ENCODE measurements at regions not wholly inside any gene's neighbourhood (a gene's known extent, or its start where the extent isn't known, plus 50 kb on each side); places are given as distances from the start of the nearest gene placed in this dataset.

DNA sequence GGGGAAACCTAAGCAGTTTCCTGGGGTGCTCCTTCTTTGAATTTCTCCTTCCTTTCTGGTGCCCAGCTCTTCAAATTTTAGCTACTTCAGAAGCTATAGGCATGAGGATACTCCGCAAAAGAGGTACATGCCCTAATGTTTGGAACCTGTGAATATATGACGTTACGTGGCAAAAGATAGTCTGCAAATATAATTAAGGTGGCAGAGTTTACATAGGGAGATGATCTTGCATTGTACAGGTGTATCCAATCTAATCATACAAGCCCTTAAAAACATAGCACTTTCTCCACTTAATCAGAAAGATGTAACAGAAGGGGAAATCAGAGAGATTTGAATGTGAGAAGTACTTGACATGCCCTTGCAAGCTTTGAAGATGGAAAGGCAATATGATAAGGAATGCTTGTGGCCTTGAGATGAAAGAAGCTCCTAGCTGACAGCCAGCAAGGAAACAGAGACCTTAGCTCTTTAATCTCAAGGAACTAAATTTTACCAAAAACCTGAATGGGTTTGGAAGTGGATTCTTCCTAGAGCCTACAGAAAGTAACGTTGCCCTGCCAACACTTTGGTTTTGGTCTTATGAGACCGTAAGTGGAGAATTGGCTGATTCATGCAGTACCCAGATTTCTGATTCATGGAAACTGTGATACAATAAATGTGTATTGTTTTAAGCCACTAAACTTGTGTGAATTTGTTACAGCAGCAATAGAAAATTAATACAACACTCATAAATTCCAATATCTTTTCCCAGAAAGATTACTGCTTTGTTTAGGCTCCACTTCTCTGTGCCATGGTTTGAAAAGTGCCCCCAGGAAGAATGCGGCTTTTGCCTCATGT lies 268.4 kb downstream of the FAM170A start:
- H3K4me3 Mint-ChIP-seq, result no peak overlapping the region
- H3K36me3 Mint-ChIP-seq (ENCODE audit: low read depth), result no peaks in the 10 kb centered on the region
- H3K9me3 Mint-ChIP-seq, result no peaks in the 10 kb centered on the region
- no peaks in the 10 kb centered on the region for H3K4me1 Mint-ChIP-seq (ENCODE audit: low read depth)
- TF ChIP-seq, protein P1, sequence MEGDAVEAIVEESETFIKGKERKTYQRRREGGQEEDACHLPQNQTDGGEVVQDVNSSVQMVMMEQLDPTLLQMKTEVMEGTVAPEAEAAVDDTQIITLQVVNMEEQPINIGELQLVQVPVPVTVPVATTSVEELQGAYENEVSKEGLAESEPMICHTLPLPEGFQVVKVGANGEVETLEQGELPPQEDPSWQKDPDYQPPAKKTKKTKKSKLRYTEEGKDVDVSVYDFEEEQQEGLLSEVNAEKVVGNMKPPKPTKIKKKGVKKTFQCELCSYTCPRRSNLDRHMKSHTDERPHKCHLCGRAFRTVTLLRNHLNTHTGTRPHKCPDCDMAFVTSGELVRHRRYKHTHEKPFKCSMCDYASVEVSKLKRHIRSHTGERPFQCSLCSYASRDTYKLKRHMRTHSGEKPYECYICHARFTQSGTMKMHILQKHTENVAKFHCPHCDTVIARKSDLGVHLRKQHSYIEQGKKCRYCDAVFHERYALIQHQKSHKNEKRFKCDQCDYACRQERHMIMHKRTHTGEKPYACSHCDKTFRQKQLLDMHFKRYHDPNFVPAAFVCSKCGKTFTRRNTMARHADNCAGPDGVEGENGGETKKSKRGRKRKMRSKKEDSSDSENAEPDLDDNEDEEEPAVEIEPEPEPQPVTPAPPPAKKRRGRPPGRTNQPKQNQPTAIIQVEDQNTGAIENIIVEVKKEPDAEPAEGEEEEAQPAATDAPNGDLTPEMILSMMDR (IDR thresholded peaks at IDR 0.05), result no peak
- H3K27me3 Mint-ChIP-seq (ENCODE audit: insufficient read depth), result no peaks in the 10 kb centered on the region; the same call in 1 of the 2 replicates
- H3K27ac Mint-ChIP-seq, result no peak overlapping the region
- no peak for DNase-seq

DNA sequence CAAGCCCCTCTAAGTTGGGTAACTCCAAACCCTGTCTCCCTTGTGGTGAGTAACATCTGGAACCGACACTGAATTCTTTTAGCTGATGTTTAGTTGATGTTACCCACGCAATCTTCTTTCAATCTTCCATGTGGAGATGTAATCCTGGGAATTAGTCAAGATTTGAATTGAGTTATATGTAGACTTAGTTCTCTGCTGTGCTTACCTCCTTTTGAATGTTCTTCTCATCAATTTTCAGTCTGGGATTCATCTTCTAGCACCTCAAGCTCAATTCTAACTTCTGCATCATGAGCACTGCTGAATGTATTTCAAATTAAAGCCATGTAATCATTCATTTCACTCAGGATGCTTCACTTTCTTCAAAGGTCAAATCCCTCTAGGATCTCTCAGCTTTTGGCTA lies 270.6 kb downstream of the FAM170A start:
- H3K36me3 Mint-ChIP-seq (ENCODE audit: low read depth), result no peaks in the 10 kb centered on the region
- H3K27me3 Mint-ChIP-seq (ENCODE audit: insufficient read depth), result no peaks in the 10 kb centered on the region; the same call in 1 of the 2 replicates
- TF ChIP-seq, protein P1 (IDR thresholded peaks at IDR 0.05), result no peak

DNA sequence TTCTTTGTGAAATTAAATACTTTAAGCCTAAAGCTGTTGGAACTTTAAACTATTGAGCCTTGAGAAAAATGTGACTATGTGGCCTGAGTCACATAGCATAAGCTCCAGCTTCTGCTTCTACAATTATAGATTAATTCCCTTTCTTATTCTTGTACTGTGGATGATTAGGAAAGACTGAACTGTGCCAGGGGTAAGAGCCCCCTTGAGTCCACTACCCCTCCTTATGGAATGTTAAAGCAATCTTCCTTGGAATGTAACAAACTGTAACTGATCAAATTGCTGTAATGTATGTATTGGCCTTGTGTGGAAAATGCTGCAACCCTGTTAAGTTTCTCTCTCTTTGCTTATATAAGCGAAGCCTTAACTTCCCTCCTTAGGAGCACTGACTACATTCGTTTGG lies 273.2 kb downstream of the FAM170A start:
- Mint-ChIP-seq H3K9me3 (no peaks in the 10 kb centered on the region), H3K27ac (no peak overlapping the region), H3K4me1 (ENCODE audit: low read depth) (no peaks in the 10 kb centered on the region), H3K27me3 (ENCODE audit: insufficient read depth) (no peaks in the 10 kb centered on the region; the same call in 1 of the 2 replicates), H3K36me3 (ENCODE audit: low read depth) (no peaks in the 10 kb centered on the region), H3K4me3 (no peak overlapping the region)
- DNase-seq, result no peak
- TF ChIP-seq, protein P1 (IDR thresholded peaks at IDR 0.05), result no peak

More for the DNA sequence above, 270.6 kb downstream of the FAM170A start:
- DNase-seq, result no peak
- Mint-ChIP-seq H3K27ac (no peak overlapping the region), H3K4me1 (ENCODE audit: low read depth) (no peaks in the 10 kb centered on the region), H3K9me3 (no peaks in the 10 kb centered on the region), H3K4me3 (no peak overlapping the region)

DNA sequence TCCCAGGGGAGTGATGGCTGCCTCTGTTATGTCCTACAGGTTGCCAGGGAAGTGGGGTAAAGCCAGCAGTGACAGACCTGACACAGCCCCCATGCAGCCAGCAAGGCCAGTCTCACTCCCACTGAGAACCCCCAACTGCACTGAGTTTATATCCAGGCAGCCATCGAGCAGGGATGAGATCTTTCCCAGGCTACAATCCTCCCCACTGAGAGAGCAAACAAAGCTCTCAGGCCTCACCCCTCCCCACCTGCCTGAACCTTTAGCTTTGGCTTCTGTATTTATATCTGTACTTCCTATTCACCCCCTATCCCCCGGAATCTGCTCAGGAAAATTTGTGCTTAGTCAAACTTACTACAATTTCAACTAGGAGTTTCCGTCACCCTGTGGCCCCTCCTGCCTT lies 284.1 kb downstream of the FAM170A start:
- no peaks in the 10 kb centered on the region for H3K27me3 Mint-ChIP-seq (ENCODE audit: insufficient read depth)
- H3K4me1 Mint-ChIP-seq (ENCODE audit: low read depth), result no peaks in the 10 kb centered on the region
- H3K36me3 Mint-ChIP-seq (ENCODE audit: low read depth), result no peaks in the 10 kb centered on the region
- H3K27ac Mint-ChIP-seq, result no peak overlapping the region
- H3K9me3 Mint-ChIP-seq, result no peaks in the 10 kb centered on the region
- TF ChIP-seq, protein P1 (IDR thresholded peaks at IDR 0.05), result no peak
- no peak for DNase-seq
- no peak overlapping the region for H3K4me3 Mint-ChIP-seq

DNA sequence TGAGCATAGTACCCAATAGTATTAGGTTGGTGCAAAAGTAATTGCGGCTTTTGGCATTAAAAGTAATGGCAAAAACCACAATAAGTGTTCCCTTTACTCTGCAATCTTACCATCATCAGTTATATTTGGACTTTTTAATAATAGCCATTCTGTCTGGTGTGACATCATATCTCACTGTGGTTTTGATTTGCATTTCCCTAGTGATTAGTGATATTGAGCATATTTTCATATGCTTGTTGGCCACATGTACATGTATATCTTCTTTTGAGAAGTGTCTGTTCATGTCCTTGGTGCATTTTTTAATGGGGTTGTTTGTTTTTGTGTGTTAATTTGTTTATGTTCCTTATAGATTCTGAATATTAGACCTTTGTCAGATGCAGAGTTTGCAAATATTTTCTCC lies 289.9 kb downstream of the FAM170A start:
- TF ChIP-seq, protein P1 (IDR thresholded peaks at IDR 0.05), result no peak
- H3K4me3 Mint-ChIP-seq, result no peak overlapping the region

More for the DNA sequence above, 289.9 kb downstream of the FAM170A start:
- Mint-ChIP-seq H3K36me3 (ENCODE audit: low read depth) (no peaks in the 10 kb centered on the region), H3K27ac (no peak overlapping the region), H3K27me3 (ENCODE audit: insufficient read depth) (no peaks in the 10 kb centered on the region), H3K4me1 (ENCODE audit: low read depth) (no peaks in the 10 kb centered on the region), H3K9me3 (no peaks in the 10 kb centered on the region)
- no peak for DNase-seq
